Neural cell (in vitro differentiated cells): ENCODE measurements at regions not wholly inside any gene's neighbourhood (a gene's known extent, or its start where the extent isn't known, plus 50 kb on each side); places are given as distances from the start of the nearest gene placed in this dataset.

Experiments used
- H2AFZ ChIP-seq: fragments of 200-600, 300-800 bp; sonication (generic), shearing (Covaris generic); 2 replicates; pipeline ENCODE4 v1.6.0; 2014; ENCODE audit warnings: low read depth, mild to moderate bottlenecking, antibody characterized with exemption, low read length, moderate library complexity
- H3F3A ChIP-seq: fragments of 200-600 bp; shearing (Covaris generic); 2 replicates; pipeline ENCODE4 v1.6.1; 2016; ENCODE audit warnings: mild to moderate bottlenecking, moderate library complexity, mixed read lengths, antibody characterized with exemption, low read length; ENCODE audit not compliant: insufficient read depth, poor library complexity, severe bottlenecking
- H3K27ac ChIP-seq: fragments of 200-600, 300-800 bp; sonication (generic), shearing (Covaris generic); 2 replicates; pipeline ENCODE4 v1.5.1; 2014; ENCODE audit warnings: mild to moderate bottlenecking, low read length, moderate library complexity
- H3K27me3 ChIP-seq: fragments of 300-800, 200-600 bp; sonication (generic), shearing (Covaris generic); 2 replicates; pipeline ENCODE4 v1.6.0; 2014; ENCODE audit warnings: mild to moderate bottlenecking, low read depth, low read length, moderate library complexity; ENCODE audit not compliant: insufficient read depth
- H3K36me3 ChIP-seq: fragments of 300-800, 200-600 bp; sonication (generic), shearing (Covaris generic); 2 replicates; pipeline ENCODE4 v1.5.1; 2014; ENCODE audit warnings: mild to moderate bottlenecking, antibody characterized with exemption, low read length, moderate library complexity; ENCODE audit not compliant: insufficient read depth
- H3K4me2 ChIP-seq: fragments of 300-800, 200-600 bp; sonication (generic), shearing (Covaris generic); 2 replicates; pipeline ENCODE4 v1.6.0; 2014; ENCODE audit warnings: mild to moderate bottlenecking, low read length
- H3K4me3 ChIP-seq: fragments of 300-800, 200-600 bp; sonication (generic), shearing (Covaris generic); 2 replicates; pipeline ENCODE4 v1.5.1; 2014; ENCODE audit warnings: mild to moderate bottlenecking, low read length, moderate library complexity
- H3K79me2 ChIP-seq: fragments of 200-600 bp; shearing (Covaris generic); replicated peaks from 2 replicates; pipeline ENCODE4 v1.6.0; 2014; ENCODE audit warnings: mild to moderate bottlenecking, low read length, moderate library complexity; ENCODE audit not compliant: insufficient read depth
- H3K9ac ChIP-seq: fragments of 300-800, 200-600 bp; sonication (generic), shearing (Covaris generic); 2 replicates; pipeline ENCODE4 v1.6.1; 2016; ENCODE audit warnings: mild to moderate bottlenecking, low read length, mixed read lengths
- H3K9me2 ChIP-seq: fragments of 200-600 bp; shearing (Covaris generic); 2 replicates; pipeline ENCODE4 v1.6.1; 2016; ENCODE audit warnings: mild to moderate bottlenecking, low read length, mixed read lengths; ENCODE audit not compliant: insufficient read depth
- H3K9me3 ChIP-seq: fragments of 200-600, 300-800 bp; sonication (generic), shearing (Covaris generic); 2 replicates; pipeline ENCODE4 v1.6.1; 2016; ENCODE audit warnings: mild to moderate bottlenecking, mixed run types, low read length, moderate library complexity, mixed read lengths
- H4K20me1 ChIP-seq: fragments of 200-600 bp; shearing (Covaris generic); 2 replicates; pipeline ENCODE4 v1.6.1; 2016; ENCODE audit warnings: mild to moderate bottlenecking, mixed run types; ENCODE audit not compliant: insufficient read depth
- CTCF ChIP-seq: fragments of 450-650 bp; IDR thresholded peaks from 2 replicates; pipeline ENCODE4 v1.5.1; 2014; ENCODE audit warnings: antibody characterized with exemption, mild to moderate bottlenecking, moderate library complexity; ENCODE audit not compliant: poor library complexity, severe bottlenecking
- EP300 ChIP-seq: fragments of 450-650 bp; conservative IDR thresholded peaks from 2 replicates; pipeline ENCODE4 v1.6.1; 2014; ENCODE audit warnings: antibody characterized with exemption, mild to moderate bottlenecking, moderate library complexity; ENCODE audit not compliant: poor library complexity, severe bottlenecking
- EZH2 ChIP-seq: fragments of 200-600, 300-800 bp; shearing (Covaris generic), sonication (generic); IDR thresholded peaks from 2 replicates; pipeline ENCODE4 v1.6.1; 2014; ENCODE audit warnings: antibody characterized with exemption, low read length, borderline replicate concordance, mild to moderate bottlenecking; ENCODE audit not compliant: insufficient read depth, poor library complexity, severe bottlenecking
- MXI1 ChIP-seq: fragments of 450-650 bp; conservative IDR thresholded peaks from 2 replicates; pipeline ENCODE4 v1.6.1; 2014; ENCODE audit warnings: antibody characterized with exemption, mild to moderate bottlenecking; ENCODE audit not compliant: poor library complexity, severe bottlenecking
- POLR2AphosphoS5 ChIP-seq: IDR thresholded peaks from 2 replicates; pipeline ENCODE4 v1.6.1; 2012
- RAD21 ChIP-seq: fragments of 450-650 bp; conservative IDR thresholded peaks from 2 replicates; pipeline ENCODE4 v1.6.1; 2014; ENCODE audit warnings: antibody characterized with exemption, mild to moderate bottlenecking, moderate library complexity
- REST ChIP-seq: IDR thresholded peaks from 2 replicates; pipeline ENCODE4 v1.6.1; 2012; ENCODE audit warnings: borderline replicate concordance
- SMC3 ChIP-seq: fragments of 450-650 bp; conservative IDR thresholded peaks from 2 replicates; pipeline ENCODE4 v1.6.1; 2014; ENCODE audit warnings: antibody characterized with exemption, mild to moderate bottlenecking, moderate library complexity; ENCODE audit not compliant: poor library complexity
- TAF1 ChIP-seq: IDR thresholded peaks from 2 replicates; pipeline ENCODE4 v1.6.1; 2012; ENCODE audit warnings: low read depth

GRCh38 chr10:65413001-65413400 lies 1512.8 kb upstream of the LRRTM3 start:
- Histone ChIP-seq H3K4me2 (no peak overlapping the region), H4K20me1 (no peaks in the 10 kb centered on the region), H3K9me2 (no peaks in the 10 kb centered on the region), H3K79me2 (no peaks in the 10 kb centered on the region), H3K9ac (no peak overlapping the region), H3K4me3 (no peak overlapping the region), H3F3A (no peaks in the 10 kb centered on the region), H2AFZ (no peak overlapping the region), H3K36me3 (no peaks in the 10 kb centered on the region), H3K9me3 (no peaks in the 10 kb centered on the region), H3K27ac (no peak overlapping the region), H3K27me3 (no peaks in the 10 kb centered on the region)
- no peak for TF ChIP-seq TAF1
- no peak for TF ChIP-seq POLR2AphosphoS5
- no peak for TF ChIP-seq MXI1
- TF ChIP-seq EZH2, result no peak
- TF ChIP-seq SMC3, result no peak
- TF ChIP-seq CTCF, result no peak
- TF ChIP-seq RAD21, result no peak
- TF ChIP-seq REST, result no peak
- no peak for TF ChIP-seq EP300

- no peak overlapping the region for H3K27ac ChIP-seq
- no peak overlapping the region for H3K9ac ChIP-seq
- H3K79me2 ChIP-seq, result no peaks in the 10 kb centered on the region
- TF ChIP-seq SMC3 (no peak), MXI1 (no peak), EZH2 (no peak), EP300 (no peak), RAD21 (no peak), CTCF (no peak), TAF1 (no peak), POLR2AphosphoS5 (no peak), REST (no peak)
- no peak overlapping the region for H3K4me2 ChIP-seq
- H3K36me3 ChIP-seq, result no peaks in the 10 kb centered on the region
- no peaks in the 10 kb centered on the region for H3K27me3 ChIP-seq
- H3K4me3 ChIP-seq, result no peak overlapping the region
- no peaks in the 10 kb centered on the region for H3K9me2 ChIP-seq
- no peaks in the 10 kb centered on the region for H3K9me3 ChIP-seq
- no peaks in the 10 kb centered on the region for H3F3A ChIP-seq
- no peaks in the 10 kb centered on the region for H4K20me1 ChIP-seq
- H2AFZ ChIP-seq, result no peak overlapping the region
Measured at GRCh38 chr10:65415318-65415717, 1510.5 kb upstream of the LRRTM3 start.
